ENCODE measurements at regions not wholly inside any gene's neighbourhood (a gene's known extent, or its start where the extent isn't known, plus 50 kb on each side); places are given as distances from the start of the nearest gene placed in this dataset.
"Not testable (repeated sequence)": the region's sequence is repeated elsewhere in the genome, so short reads cannot be mapped to it uniquely, and the experiment has no call there.

GRCh38 chr7:115354925-115355324 lies 433.0 kb downstream of the MDFIC start:
- DNase-seq (ENCODE audit: low spot score): no peak

GRCh38 chr7:115352375-115352774 lies 430.5 kb downstream of the MDFIC start:
- no peak for DNase-seq (ENCODE audit: low spot score)

GRCh38 chr7:115350764-115351163 lies 428.9 kb downstream of the MDFIC start:
- no peak for DNase-seq (ENCODE audit: low spot score)

GRCh38 chr7:115349635-115350034 lies 427.7 kb downstream of the MDFIC start:
- DNase-seq (ENCODE audit: low spot score): no peak

- DNase-seq (ENCODE audit: low spot score): no peak
Observed at GRCh38 chr7:115346685-115347084, 424.8 kb downstream of the MDFIC start.

- DNase-seq (ENCODE audit: low spot score): no peak
Observed at GRCh38 chr7:115340828-115341227, 418.9 kb downstream of the MDFIC start.

GRCh38 chr7:115338016-115338415 lies 416.1 kb downstream of the MDFIC start:
- no peak for DNase-seq (ENCODE audit: low spot score)

- no peak for DNase-seq (ENCODE audit: low spot score)
Observed at GRCh38 chr7:115332691-115333090, 410.8 kb downstream of the MDFIC start.

- DNase-seq (ENCODE audit: low spot score): no peak
Observed at GRCh38 chr7:115329006-115329405, 407.1 kb downstream of the MDFIC start.

GRCh38 chr7:115328018-115328417 lies 406.1 kb downstream of the MDFIC start:
- no peak for DNase-seq (ENCODE audit: low spot score)

- DNase-seq (ENCODE audit: low spot score): no peak
Observed at GRCh38 chr7:115327326-115327725, 405.4 kb downstream of the MDFIC start.

GRCh38 chr7:115319541-115319940 lies 397.6 kb downstream of the MDFIC start:
- no peak for DNase-seq (ENCODE audit: low spot score)

- DNase-seq (ENCODE audit: low spot score): not testable (repeated sequence)
Observed at GRCh38 chr7:115310316-115310715, 388.4 kb downstream of the MDFIC start.

GRCh38 chr7:115306586-115306985 lies 384.7 kb downstream of the MDFIC start:
- no peak for DNase-seq (ENCODE audit: low spot score)

GRCh38 chr7:115300231-115300870 lies 378.5 kb downstream of the MDFIC start:
- DNase-seq (ENCODE audit: low spot score): no peak

- no peak for DNase-seq (ENCODE audit: low spot score)
Observed at GRCh38 chr7:115299397-115300037, 377.6 kb downstream of the MDFIC start.

GRCh38 chr7:115297656-115298055 lies 375.8 kb downstream of the MDFIC start:
- no peak for DNase-seq (ENCODE audit: low spot score)

- no peak for DNase-seq (ENCODE audit: low spot score)
Observed at GRCh38 chr7:115293628-115294240, 371.8 kb downstream of the MDFIC start.

- no peak for DNase-seq (ENCODE audit: low spot score)
Observed at GRCh38 chr7:115292381-115292780, 370.5 kb downstream of the MDFIC start.

- DNase-seq (ENCODE audit: low spot score): no peak
Observed at GRCh38 chr7:115289971-115290370, 368.1 kb downstream of the MDFIC start.

- DNase-seq (ENCODE audit: low spot score): no peak
Observed at GRCh38 chr7:115276791-115277190, 354.9 kb downstream of the MDFIC start.

GRCh38 chr7:115273855-115274254 lies 352.0 kb downstream of the MDFIC start:
- DNase-seq (ENCODE audit: low spot score): not testable (repeated sequence)

- DNase-seq (ENCODE audit: low spot score): no peak
Observed at GRCh38 chr7:115273139-115273772, 351.4 kb downstream of the MDFIC start.

Data from germinal center (tissue), 1 donor.